ENCODE measurements at regions not wholly inside any gene's neighbourhood (a gene's known extent, or its start where the extent isn't known, plus 50 kb on each side); places are given as distances from the start of the nearest gene placed in this dataset.

- H3K4me3 ChIP-seq (ENCODE audit: extremely low read depth in 1 of 4, insufficient read depth in 2 of 4, low read depth in 3 of 4, low read length in 4 of 4): no peak overlapping the region
- H2BK20ac ChIP-seq (ENCODE audit: low read length): no peak overlapping the region
- H2AFZ ChIP-seq (ENCODE audit: low read length): no peak overlapping the region
- H2BK12ac ChIP-seq (ENCODE audit: low read depth, low read length): no peak overlapping the region
- no peaks in the 10 kb centered on the region for H3K79me2 ChIP-seq (ENCODE audit: control insufficient read depth in 1 of 2, insufficient read depth in 2 of 2, low read length in 2 of 2)
- no peak overlapping the region for H4K91ac ChIP-seq (replicated peaks; ENCODE audit: insufficient read length, low read length)
- no peaks in the 10 kb centered on the region for H3K79me1 ChIP-seq (ENCODE audit: low read depth, low read length)
- H3K4me1 ChIP-seq (replicated peaks in 1 of 4; ENCODE audit: control insufficient read depth in 3 of 4, insufficient read depth in 4 of 4, low read length in 3 of 4): no peaks in the 10 kb centered on the region
- no peaks in the 10 kb centered on the region for H3K23me2 ChIP-seq (ENCODE audit: low read depth, low read length)
- no peak overlapping the region for H3K23ac ChIP-seq (ENCODE audit: insufficient read length)
- H3K9ac ChIP-seq (replicated peaks in 1 of 4; ENCODE audit: extremely low read depth in 1 of 4, low read depth in 3 of 4, low read length in 3 of 4): no peak overlapping the region
- no peak overlapping the region for H3K14ac ChIP-seq (ENCODE audit: insufficient read length)
- no peak overlapping the region for H3K4me2 ChIP-seq (ENCODE audit: insufficient read depth in 1 of 2, low read depth in 2 of 2, low read length in 2 of 2)
- ChIA-PET CTCF (ENCODE audit: partially characterized antibody) (no interaction called here), POLR2A (ENCODE audit: partially characterized antibody) (no interaction called here)
- WGBS, 2 experiments (ENCODE audit: extremely low coverage in 1 of 2, insufficient coverage in 1 of 2, insufficient read length in 1 of 2, insufficient replicate concordance in 2 of 2, low coverage in 1 of 2, low lambda C conversion rate in 2 of 2, missing lambda C conversion rate in 1 of 2): 100% methylated on average over 2 of the region's 2 CpGs; no CpG with 5 or more reads in 1 of the 2 experiments
- H3K4ac ChIP-seq (replicated peaks; ENCODE audit: insufficient read length, low read depth, low read length): no peak overlapping the region
- no peak overlapping the region for H4K8ac ChIP-seq (ENCODE audit: extremely low read depth, insufficient read depth, low read length)
- no peaks in the 10 kb centered on the region for H3K36me3 ChIP-seq (ENCODE audit: control insufficient read depth in 2 of 4, insufficient read depth in 4 of 4, low read length in 3 of 4)
- DNase-seq (ENCODE audit: low read depth in 1 of 2, low spot score in 2 of 2) (no peak), FAIRE-seq (no peak)
- no peak overlapping the region for H2BK120ac ChIP-seq (replicated peaks; ENCODE audit: low read depth, low read length)
- H2BK5ac ChIP-seq (ENCODE audit: low read depth, low read length): no peak overlapping the region
- H3K27me3 ChIP-seq (replicated peaks in 1 of 4; ENCODE audit: control insufficient read depth in 3 of 4, extremely low read depth in 1 of 4, insufficient read depth in 3 of 4, low read length in 3 of 4): no peaks in the 10 kb centered on the region
- no peak overlapping the region for H3K18ac ChIP-seq (ENCODE audit: extremely low read depth, low read length)
- no peak overlapping the region for H2AK5ac ChIP-seq (ENCODE audit: low read depth, low read length)
- no peaks in the 10 kb centered on the region for H4K20me1 ChIP-seq (replicated peaks in 1 of 2; ENCODE audit: control insufficient read depth in 1 of 2, insufficient read depth in 2 of 2, low read length in 2 of 2)
- H2BK15ac ChIP-seq (ENCODE audit: low read length): no peak overlapping the region
- H4K5ac ChIP-seq (ENCODE audit: insufficient read length, low read depth, low read length): no peak overlapping the region
- H3K27ac ChIP-seq (ENCODE audit: low read depth, low read length): no peak overlapping the region
- H3K56ac ChIP-seq (replicated peaks; ENCODE audit: insufficient read length, low read depth, low read length): no peak overlapping the region
- H3K9me3 ChIP-seq (ENCODE audit: insufficient read depth in 2 of 2, low read depth in 1 of 2, low read length in 1 of 2): no peaks in the 10 kb centered on the region
- TF ChIP-seq KDM4A (IDR thresholded peaks at IDR 0.05; ENCODE audit: low read depth, low read length, severe bottlenecking): no peak
Measured at GRCh38 chrY:16835206-16835605, 1044.8 kb downstream of the CDY2B start.
